Nephron progenitor cell (in vitro differentiated cells): ENCODE measurements at regions not wholly inside any gene's neighbourhood (a gene's known extent, or its start where the extent isn't known, plus 50 kb on each side); places are given as distances from the start of the nearest gene placed in this dataset.
"Not testable (repeated sequence)": the region's sequence is repeated elsewhere in the genome, so short reads cannot be mapped to it uniquely, and the experiment has no call there.

ENCODE experiments used
- DNase-seq: peaks from one replicate; pipeline ENCODE4 v3.0.0; 2021
- H3K27ac Mint-ChIP-seq: 2 replicates; pipeline ENCODE4 v1.8.0; 2021; ENCODE audit warnings: mild to moderate bottlenecking, moderate library complexity, mixed read lengths
- H3K27me3 Mint-ChIP-seq: 2 replicates; pipeline ENCODE4 v1.8.0; 2021; ENCODE audit warnings: mild to moderate bottlenecking, low read depth, mixed read lengths; ENCODE audit not compliant: poor library complexity
- H3K36me3 Mint-ChIP-seq: 2 replicates; pipeline ENCODE4 v1.8.0; 2021; ENCODE audit warnings: low read depth, mixed read lengths
- H3K4me1 Mint-ChIP-seq: 2 replicates; pipeline ENCODE4 v1.8.0; 2021; ENCODE audit warnings: mixed read lengths
- H3K4me3 Mint-ChIP-seq: 2 replicates; pipeline ENCODE4 v1.8.0; 2021; ENCODE audit warnings: mild to moderate bottlenecking, moderate library complexity, mixed read lengths
- H3K9me3 Mint-ChIP-seq: 2 replicates; pipeline ENCODE4 v1.8.0; 2021; ENCODE audit warnings: mild to moderate bottlenecking, moderate library complexity, mixed read lengths

GRCh38 chr21:13000390-13000789 is 609.2 kb upstream of the POTED start:
- H3K27me3 Mint-ChIP-seq, H3K4me1 Mint-ChIP-seq, DNase-seq, H3K36me3 Mint-ChIP-seq, H3K4me3 Mint-ChIP-seq, H3K27ac Mint-ChIP-seq: not testable (repeated sequence)
- peaks cover 77% of the 10 kb centered on the region for H3K9me3 Mint-ChIP-seq

GRCh38 chr21:13037716-13038115 is 571.9 kb upstream of the POTED start:
- not testable (repeated sequence) for H3K36me3 Mint-ChIP-seq, H3K27ac Mint-ChIP-seq, H3K27me3 Mint-ChIP-seq, DNase-seq, H3K4me3 Mint-ChIP-seq, H3K4me1 Mint-ChIP-seq
- peaks cover 29% of the 10 kb centered on the region for H3K9me3 Mint-ChIP-seq

GRCh38 chr21:13052816-13053215 is 556.8 kb upstream of the POTED start:
- DNase-seq, H3K27me3 Mint-ChIP-seq, H3K27ac Mint-ChIP-seq, H3K4me3 Mint-ChIP-seq, H3K4me1 Mint-ChIP-seq, H3K36me3 Mint-ChIP-seq: not testable (repeated sequence)
- peaks cover 12% of the 10 kb centered on the region for H3K9me3 Mint-ChIP-seq
